ENCODE measurements at regions not wholly inside any gene's neighbourhood (a gene's known extent, or its start where the extent isn't known, plus 50 kb on each side); places are given as distances from the start of the nearest gene placed in this dataset.
"Not testable (repeated sequence)": the region's sequence is repeated elsewhere in the genome, so short reads cannot be mapped to it uniquely, and the experiment has no call there.

DNA sequence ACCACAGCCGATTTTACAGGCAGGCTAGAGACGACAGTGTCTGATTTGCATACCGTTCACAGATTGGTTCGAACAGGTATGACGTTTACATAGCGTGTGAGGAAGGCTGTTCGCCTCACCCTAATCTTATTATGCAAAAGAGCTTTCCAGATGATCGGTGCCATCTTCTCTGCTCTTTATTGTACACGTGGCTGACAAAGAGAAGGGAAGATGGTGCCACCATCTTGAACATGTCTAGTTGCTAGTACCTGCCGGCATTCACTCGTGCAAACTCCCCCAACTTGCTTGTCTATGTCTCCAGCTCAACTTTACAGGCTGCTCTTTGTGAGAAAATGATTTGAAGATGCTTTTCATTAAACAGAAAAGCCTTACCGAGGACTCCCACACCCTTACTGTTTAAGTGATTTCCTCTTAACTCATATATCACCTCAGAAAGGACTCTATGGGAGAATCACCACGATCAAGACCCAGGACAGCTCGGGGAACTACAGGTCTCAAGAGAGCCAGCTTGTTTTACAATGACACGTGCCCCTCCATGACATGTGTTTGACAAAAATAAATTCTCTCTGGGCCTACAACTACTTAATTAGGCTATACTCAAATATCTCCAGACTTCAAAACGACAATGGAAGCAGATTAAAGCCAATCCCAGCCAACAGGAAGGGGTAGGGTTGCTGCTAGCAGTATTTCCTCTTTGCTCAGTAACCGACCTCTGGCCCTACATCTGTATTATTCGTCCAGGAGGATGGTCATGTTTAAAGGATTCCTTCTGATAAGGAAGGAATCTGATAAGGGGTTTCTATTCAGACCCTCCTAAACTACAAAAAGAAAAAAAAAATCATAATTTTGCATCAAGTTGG is 480.6 kb downstream of the TMEM114 start:
- DNase-seq, result no peak

GRCh38 chr16:8108991-8109509 is 481.3 kb downstream of the TMEM114 start:
- no peak for DNase-seq

GRCh38 chr16:8107296-8107695 is 483.0 kb downstream of the TMEM114 start:
- no peak for DNase-seq

- DNase-seq, result no peak
These were observed 486.5 kb downstream of the TMEM114 start for GRCh38 chr16:8103649-8104289.

DNA sequence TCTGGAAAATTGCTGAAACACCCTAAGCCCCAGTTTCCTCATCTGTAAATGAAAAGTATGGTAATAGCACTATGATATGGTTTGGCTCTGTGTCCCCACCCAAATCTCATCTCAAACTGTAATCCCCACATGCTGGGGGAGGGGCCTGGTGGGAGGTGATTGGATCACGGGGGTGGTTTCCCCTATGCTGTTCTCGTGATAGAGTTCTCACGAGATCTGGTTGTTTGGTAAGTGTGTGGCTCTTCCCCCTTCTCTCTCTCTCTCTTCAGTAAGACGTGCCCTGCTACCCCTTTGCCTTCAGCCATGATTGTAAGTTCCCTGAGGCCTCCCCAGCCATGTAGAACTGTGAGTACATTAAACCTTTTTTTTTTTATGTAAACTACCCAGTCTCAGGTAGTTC is 490.7 kb downstream of the TMEM114 start:
- DNase-seq, result no peak

GRCh38 chr16:8098947-8099512 is 491.3 kb downstream of the TMEM114 start:
- DNase-seq, result no peak

DNA sequence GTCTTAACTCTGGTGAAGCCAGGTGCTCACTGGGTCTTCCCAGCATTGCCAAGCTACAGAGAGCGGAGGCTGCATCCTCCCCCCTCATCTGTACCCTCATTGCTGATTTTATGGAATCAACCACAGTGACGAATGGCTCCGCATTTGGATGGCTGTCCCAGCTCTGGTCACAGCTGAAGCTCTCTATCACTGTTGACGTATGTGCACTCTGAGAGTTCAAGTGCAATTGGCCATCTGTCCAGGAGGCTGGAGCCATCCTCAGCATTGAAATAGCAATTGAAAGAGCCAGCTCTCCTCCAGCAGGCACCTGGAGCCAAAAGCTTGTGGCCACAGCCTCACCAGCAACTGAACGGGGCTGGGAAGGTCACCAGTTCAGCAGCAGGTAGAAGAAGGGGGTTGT is 494.1 kb downstream of the TMEM114 start:
- no peak for DNase-seq

GRCh38 chr16:8094696-8095095 is 495.6 kb downstream of the TMEM114 start:
- no peak for DNase-seq

GRCh38 chr16:8088820-8089338 is 501.4 kb downstream of the TMEM114 start:
- no peak for DNase-seq

GRCh38 chr16:8087597-8088289 is 502.6 kb downstream of the TMEM114 start:
- DNase-seq, result no peak

- no peak for DNase-seq
These were observed 503.2 kb downstream of the TMEM114 start for GRCh38 chr16:8087146-8087545.

DNA sequence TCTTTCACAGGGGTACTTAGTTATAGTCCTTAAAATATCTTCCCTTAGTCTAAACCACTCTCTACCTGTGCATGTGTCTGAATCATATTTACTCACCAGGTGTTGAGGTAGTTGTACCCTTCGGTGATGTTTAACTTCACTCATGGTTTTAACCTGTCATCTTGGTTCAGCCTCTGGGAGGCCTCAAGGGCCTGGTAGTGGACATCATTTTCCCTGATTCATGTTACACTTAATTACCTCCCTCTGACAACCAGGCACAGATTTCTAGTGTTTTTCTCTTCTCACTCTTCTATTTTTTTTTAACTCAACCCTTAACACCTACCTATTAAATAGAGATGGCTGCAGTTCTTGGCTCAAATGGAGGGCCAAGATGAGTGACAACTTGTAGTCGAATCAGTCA is 505.4 kb downstream of the TMEM114 start:
- DNase-seq, result no peak

DNA sequence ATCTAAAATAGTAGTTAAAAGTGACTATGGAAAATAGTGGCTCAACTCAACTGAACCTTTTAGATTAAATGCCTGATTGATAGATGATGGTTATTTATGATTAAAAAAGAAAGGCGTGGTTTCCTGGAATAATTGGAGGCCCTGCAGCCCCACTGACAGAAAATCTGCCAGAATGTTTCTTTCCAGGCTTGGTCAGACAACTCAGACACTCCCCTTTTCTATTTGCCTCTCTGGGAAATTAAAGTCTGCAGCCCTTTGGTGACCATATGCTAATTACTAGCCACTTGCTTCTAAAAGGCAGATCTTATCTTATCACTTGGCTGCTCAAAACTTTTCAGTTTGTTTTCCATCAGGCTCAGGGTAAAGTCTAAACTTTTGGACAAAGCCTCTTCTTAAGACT is 506.0 kb downstream of the TMEM114 start:
- no peak for DNase-seq

GRCh38 chr16:8083560-8083959 is 506.8 kb downstream of the TMEM114 start:
- no peak for DNase-seq

DNA sequence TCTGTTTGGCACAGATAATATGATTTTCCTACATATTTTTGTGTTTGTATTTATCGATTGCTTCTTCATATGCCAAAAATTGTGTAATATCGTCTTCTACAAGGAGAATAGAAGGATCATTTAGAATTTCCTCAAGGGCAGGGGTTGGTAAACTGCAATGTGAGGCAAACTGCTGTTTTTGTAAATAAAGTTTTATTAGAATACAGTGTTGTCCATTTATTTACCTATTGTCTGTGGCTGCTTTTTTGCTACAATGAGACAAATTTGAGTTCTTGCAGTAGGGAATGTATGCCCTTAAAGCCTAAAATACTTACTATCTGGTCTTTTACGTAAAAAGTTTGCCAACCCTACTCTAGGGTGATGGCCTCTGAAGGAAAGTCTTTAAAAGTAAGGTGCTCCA is 509.5 kb downstream of the TMEM114 start:
- no peak for DNase-seq

GRCh38 chr16:8075271-8075670 is 515.0 kb downstream of the TMEM114 start:
- no peak for DNase-seq

DNA sequence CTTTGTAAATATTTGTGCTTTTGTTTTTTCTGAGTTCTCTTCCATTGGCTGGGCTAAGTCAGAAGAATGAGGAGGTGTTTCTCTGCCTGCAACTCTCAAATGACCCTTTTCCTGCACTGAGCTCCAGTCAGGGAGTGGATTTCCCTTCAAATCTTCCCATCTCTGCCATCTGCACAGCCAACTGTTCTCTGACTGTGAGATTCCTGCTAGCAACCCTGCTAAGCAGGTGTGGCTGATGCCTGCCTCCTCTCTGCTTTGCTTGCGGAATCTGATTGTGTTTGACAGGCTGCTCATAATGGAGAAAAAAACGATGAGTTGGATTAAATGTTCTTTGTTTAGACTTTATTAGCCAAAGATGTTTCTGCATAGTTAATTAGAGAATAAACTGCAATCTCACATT is 519.8 kb downstream of the TMEM114 start:
- DNase-seq, result no peak

DNA sequence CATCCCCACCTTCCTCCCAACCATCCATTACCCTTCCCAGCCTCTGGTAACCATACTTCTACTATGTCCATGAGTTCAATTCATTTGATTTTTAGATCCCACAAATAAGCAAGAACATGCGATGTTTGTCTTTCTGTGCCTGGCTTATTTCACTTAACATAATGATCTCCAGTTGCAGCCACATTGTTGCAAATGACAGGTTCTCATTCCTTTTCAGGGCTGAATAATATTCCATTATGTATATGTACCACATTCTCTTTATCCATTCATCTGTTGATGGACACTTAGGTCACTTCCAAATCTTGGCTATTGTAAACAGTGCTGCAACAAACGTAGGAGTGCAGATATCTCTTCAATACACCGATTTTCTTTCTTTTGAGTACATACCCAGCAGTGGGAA is 522.1 kb downstream of the TMEM114 start:
- DNase-seq, result not testable (repeated sequence)

GRCh38 chr16:8063159-8063558 is 527.2 kb downstream of the TMEM114 start:
- DNase-seq, result no peak

DNA sequence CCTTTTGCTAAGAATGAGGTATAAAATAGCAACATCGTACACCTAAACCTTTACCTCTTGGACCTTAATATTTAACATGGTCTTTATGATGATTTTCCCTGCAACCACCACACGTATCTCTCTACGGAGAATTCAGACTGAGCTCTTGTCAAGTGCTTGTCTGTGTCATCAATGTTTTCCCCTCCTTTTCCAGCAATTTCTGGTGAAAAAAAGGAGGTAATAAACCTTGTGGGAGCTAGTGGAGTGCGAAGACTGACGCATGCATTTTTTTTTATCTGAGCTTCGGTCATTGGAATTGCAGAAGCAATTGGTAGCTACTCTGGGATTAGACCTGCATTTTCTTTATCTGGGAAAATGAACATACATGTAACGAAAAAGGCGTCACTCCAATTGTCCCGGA is 527.6 kb downstream of the TMEM114 start:
- DNase-seq, result no peak

GRCh38 chr16:8055761-8056160 is 534.5 kb downstream of the TMEM114 start:
- DNase-seq, result no peak

GRCh38 chr16:8053437-8053836 is 536.9 kb downstream of the TMEM114 start:
- DNase-seq, result no peak

DNA sequence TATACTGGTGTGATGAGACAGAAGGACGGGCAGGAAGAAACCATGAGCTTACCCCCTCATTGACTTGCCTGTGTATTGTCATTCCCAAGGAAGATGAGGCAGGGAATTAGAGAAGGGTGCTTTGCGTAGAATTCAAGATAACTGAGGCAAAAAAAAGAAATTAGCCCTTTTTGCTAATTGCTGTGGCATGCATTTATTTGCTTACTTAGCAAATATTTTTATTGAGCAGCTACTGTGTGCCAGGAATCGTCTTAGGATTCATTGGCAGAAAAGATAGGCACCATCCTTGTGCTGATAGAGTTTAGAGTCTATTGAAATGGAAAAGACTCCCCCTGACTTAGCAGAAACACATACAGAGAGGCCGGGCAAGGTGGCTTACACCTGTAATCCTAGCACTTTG is 541.9 kb downstream of the TMEM114 start:
- DNase-seq, result no peak

Measured in islet precursor cell (in vitro differentiated cells).